ENCODE measurements at regions not wholly inside any gene's neighbourhood (a gene's known extent, or its start where the extent isn't known, plus 50 kb on each side); places are given as distances from the start of the nearest gene placed in this dataset.

DNA sequence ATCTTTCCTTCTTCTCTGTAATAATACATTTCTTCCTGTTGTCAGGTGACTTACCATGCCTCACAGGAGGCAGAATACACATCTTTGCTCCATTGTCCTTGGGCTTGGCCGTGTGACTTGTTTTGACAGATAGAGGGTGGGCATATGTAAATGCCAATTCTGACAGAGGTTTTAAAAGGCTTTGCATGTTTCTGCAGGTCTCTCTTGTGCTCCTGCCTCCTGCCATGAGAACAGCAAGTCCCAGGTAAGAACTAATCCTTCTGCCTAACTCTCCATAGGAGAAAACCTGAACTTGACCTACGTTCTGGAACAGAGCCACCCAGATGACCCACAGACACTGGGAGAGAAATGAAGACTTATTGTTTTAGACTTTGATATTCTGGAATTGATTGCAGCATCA, 88.7 kb upstream of the TNFSF11 start:
- H3K9me3 ChIP-seq (ENCODE audit: control insufficient read depth, insufficient read depth, low read length) = no peaks in the 10 kb centered on the region
- H3K9me3 Mint-ChIP-seq = no peaks in the 10 kb centered on the region
- WGBS (ENCODE audit: insufficient coverage) = 89% methylated on average over 2 of the region's 2 CpGs
- no peaks in the 10 kb centered on the region for H3K4me1 ChIP-seq (ENCODE audit: control insufficient read depth, insufficient read depth, low read length)
- intact Hi-C loops (cut with micrococcal nuclease) = no loop called here
- ATAC-seq (no peak), DNase-seq (no peak)
- H3K27ac ChIP-seq (ENCODE audit: low read length) = no peak overlapping the region
- TF ChIP-seq, protein P1, sequence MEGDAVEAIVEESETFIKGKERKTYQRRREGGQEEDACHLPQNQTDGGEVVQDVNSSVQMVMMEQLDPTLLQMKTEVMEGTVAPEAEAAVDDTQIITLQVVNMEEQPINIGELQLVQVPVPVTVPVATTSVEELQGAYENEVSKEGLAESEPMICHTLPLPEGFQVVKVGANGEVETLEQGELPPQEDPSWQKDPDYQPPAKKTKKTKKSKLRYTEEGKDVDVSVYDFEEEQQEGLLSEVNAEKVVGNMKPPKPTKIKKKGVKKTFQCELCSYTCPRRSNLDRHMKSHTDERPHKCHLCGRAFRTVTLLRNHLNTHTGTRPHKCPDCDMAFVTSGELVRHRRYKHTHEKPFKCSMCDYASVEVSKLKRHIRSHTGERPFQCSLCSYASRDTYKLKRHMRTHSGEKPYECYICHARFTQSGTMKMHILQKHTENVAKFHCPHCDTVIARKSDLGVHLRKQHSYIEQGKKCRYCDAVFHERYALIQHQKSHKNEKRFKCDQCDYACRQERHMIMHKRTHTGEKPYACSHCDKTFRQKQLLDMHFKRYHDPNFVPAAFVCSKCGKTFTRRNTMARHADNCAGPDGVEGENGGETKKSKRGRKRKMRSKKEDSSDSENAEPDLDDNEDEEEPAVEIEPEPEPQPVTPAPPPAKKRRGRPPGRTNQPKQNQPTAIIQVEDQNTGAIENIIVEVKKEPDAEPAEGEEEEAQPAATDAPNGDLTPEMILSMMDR (IDR thresholded peaks at IDR 0.05) = no peak
- H3K27me3 ChIP-seq (ENCODE audit: control insufficient read depth, insufficient read depth, low read length) = no peaks in the 10 kb centered on the region
- no peaks in the 10 kb centered on the region for H3K36me3 Mint-ChIP-seq
- H3K27me3 Mint-ChIP-seq (ENCODE audit: low read depth in 2 of 2) = no peaks in the 10 kb centered on the region
- H3K36me3 ChIP-seq (ENCODE audit: control insufficient read depth, insufficient read depth, low read length) = no peaks in the 10 kb centered on the region
- no peak overlapping the region for H3K4me3 Mint-ChIP-seq
- H3K4me1 Mint-ChIP-seq = no peaks in the 10 kb centered on the region
- H3K27ac Mint-ChIP-seq = no peak overlapping the region
- no peak overlapping the region for H3K4me3 ChIP-seq (ENCODE audit: low read length)

DNA sequence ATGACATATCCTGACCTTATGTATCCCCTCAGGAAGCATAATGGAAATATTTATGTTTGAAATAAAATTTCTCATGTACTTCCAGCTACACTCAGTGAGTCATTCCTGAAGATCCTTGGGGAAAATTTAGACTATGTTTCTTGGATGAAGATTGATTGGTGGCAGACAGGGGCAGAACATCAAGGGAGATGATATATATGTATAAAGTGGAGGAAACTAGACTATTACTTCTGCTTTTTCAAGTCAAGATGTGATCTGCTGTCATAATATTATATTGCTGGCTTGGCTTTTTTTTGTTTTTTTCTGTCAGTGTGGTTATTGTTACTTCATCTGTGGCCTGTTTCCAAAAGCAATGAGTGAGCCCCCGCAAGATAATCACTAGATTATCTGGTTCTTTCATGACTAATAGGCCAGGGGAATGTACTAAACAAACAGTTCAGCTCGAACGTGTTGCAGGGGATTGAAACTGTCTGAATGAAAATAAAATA, 87.2 kb upstream of the TNFSF11 start:
- Mint-ChIP-seq H3K4me1 (no peaks in the 10 kb centered on the region), H3K27me3 (ENCODE audit: low read depth in 2 of 2) (no peaks in the 10 kb centered on the region), H3K4me3 (no peak overlapping the region), H3K36me3 (no peaks in the 10 kb centered on the region), H3K27ac (no peak overlapping the region), H3K9me3 (no peaks in the 10 kb centered on the region)
- intact Hi-C loops (cut with micrococcal nuclease) = no loop called here
- Histone ChIP-seq H3K9me3 (ENCODE audit: control insufficient read depth, insufficient read depth, low read length) (no peaks in the 10 kb centered on the region), H3K36me3 (ENCODE audit: control insufficient read depth, insufficient read depth, low read length) (no peaks in the 10 kb centered on the region), H3K4me3 (ENCODE audit: low read length) (no peak overlapping the region), H3K27ac (ENCODE audit: low read length) (no peak overlapping the region), H3K4me1 (ENCODE audit: control insufficient read depth, insufficient read depth, low read length) (no peaks in the 10 kb centered on the region), H3K27me3 (ENCODE audit: control insufficient read depth, insufficient read depth, low read length) (no peaks in the 10 kb centered on the region)
- ATAC-seq = peak in 1 of 3 donors; percentile 68
- no peak for DNase-seq
- TF ChIP-seq, protein P1 (IDR thresholded peaks at IDR 0.05) = no peak
- 50% methylated on average over 1 of the region's 3 CpGs for WGBS (ENCODE audit: insufficient coverage)

DNA sequence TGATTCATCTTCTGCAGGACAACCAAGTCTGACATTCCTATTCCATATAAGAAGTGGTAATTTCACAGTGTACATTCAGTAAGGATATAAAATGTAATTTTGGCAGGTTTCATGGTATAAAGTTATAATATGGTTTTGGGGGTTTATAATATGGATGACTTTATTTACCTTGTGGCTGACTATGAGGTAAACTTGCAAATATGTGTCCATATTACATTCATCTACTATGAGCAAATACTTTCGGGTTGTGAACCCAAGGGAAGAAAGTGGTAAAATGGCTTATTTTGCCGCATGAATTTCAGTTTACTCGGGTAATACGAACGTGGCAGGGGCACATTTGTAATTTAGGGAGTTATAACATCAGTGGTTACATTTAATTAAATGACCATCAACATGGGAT, 86.7 kb upstream of the TNFSF11 start:
- no peaks in the 10 kb centered on the region for H3K27me3 ChIP-seq (ENCODE audit: control insufficient read depth, insufficient read depth, low read length)
- no peaks in the 10 kb centered on the region for H3K9me3 ChIP-seq (ENCODE audit: control insufficient read depth, insufficient read depth, low read length)
- intact Hi-C loops (cut with micrococcal nuclease) = no loop called here
- ATAC-seq (no peak), DNase-seq (no peak)
- H3K4me3 ChIP-seq (ENCODE audit: low read length) = no peak overlapping the region
- no peaks in the 10 kb centered on the region for H3K36me3 ChIP-seq (ENCODE audit: control insufficient read depth, insufficient read depth, low read length)
- TF ChIP-seq, protein P1 (IDR thresholded peaks at IDR 0.05) = no peak
- Mint-ChIP-seq H3K36me3 (no peaks in the 10 kb centered on the region), H3K27me3 (ENCODE audit: low read depth in 2 of 2) (no peaks in the 10 kb centered on the region), H3K9me3 (no peaks in the 10 kb centered on the region), H3K4me1 (no peaks in the 10 kb centered on the region), H3K4me3 (no peak overlapping the region), H3K27ac (no peak overlapping the region)
- 92% methylated on average over 5 of the region's 5 CpGs for WGBS (ENCODE audit: insufficient coverage)
- no peaks in the 10 kb centered on the region for H3K4me1 ChIP-seq (ENCODE audit: control insufficient read depth, insufficient read depth, low read length)
- H3K27ac ChIP-seq (ENCODE audit: low read length) = no peak overlapping the region

DNA sequence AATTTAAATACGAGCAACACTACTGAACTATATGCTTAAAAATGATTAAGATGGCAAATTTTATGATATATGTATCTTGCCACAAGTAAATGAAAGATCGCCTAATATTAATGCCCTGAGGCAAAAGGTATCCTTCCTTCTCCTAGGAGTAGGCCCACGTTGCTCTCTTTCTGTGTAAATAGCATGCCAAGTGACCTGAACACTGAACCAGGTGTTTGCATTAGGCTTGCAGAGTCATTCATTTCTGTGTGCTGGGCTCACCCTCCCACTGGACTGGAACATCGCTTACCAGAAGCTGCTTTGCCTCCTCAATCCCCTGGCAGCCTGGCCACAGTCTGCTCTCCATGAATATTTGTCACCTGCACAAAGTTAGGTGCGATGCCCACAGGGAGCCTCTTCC, 83.3 kb upstream of the TNFSF11 start:
- H3K27ac ChIP-seq (ENCODE audit: low read length) = no peak overlapping the region
- ATAC-seq (no peak), DNase-seq (no peak)
- H3K36me3 Mint-ChIP-seq = no peaks in the 10 kb centered on the region
- H3K4me3 Mint-ChIP-seq = no peak overlapping the region
- H3K4me3 ChIP-seq (ENCODE audit: low read length) = no peak overlapping the region
- no peaks in the 10 kb centered on the region for H3K4me1 ChIP-seq (ENCODE audit: control insufficient read depth, insufficient read depth, low read length)
- WGBS (ENCODE audit: insufficient coverage) = 91% methylated on average over 3 of the region's 5 CpGs
- intact Hi-C loops (cut with micrococcal nuclease) = no loop called here
- no peaks in the 10 kb centered on the region for H3K27me3 Mint-ChIP-seq (ENCODE audit: low read depth in 2 of 2)
- no peak overlapping the region for H3K27ac Mint-ChIP-seq
- peaks cover 4 to 10% of the 10 kb centered on the region in 2 donors for H3K4me1 Mint-ChIP-seq
- TF ChIP-seq, protein P1 (IDR thresholded peaks at IDR 0.05) = no peak
- no peaks in the 10 kb centered on the region for H3K9me3 ChIP-seq (ENCODE audit: control insufficient read depth, insufficient read depth, low read length)
- no peaks in the 10 kb centered on the region for H3K36me3 ChIP-seq (ENCODE audit: control insufficient read depth, insufficient read depth, low read length)
- no peaks in the 10 kb centered on the region for H3K27me3 ChIP-seq (ENCODE audit: control insufficient read depth, insufficient read depth, low read length)
- no peaks in the 10 kb centered on the region for H3K9me3 Mint-ChIP-seq
